GM21737 (cell line): ENCODE measurements at regions not wholly inside any gene's neighbourhood (a gene's known extent, or its start where the extent isn't known, plus 50 kb on each side); places are given as distances from the start of the nearest gene placed in this dataset.

Experiments used
- ATAC-seq: cut with Tn5 transposase; IDR thresholded peaks from one replicate; pipeline ENCODE4 v1.9.1; 2021; ENCODE audit warnings: mild to moderate bottlenecking, moderate library complexity; ENCODE audit not compliant: unreplicated experiment

GRCh38 chr4:53821179-53821851, 230.0 kb upstream of the LNX1 start:
- ATAC-seq, result no peak

GRCh38 chr4:53818104-53818503, 226.8 kb upstream of the LNX1 start:
- no peak for ATAC-seq

- no peak for ATAC-seq
Observed at GRCh38 chr4:53816561-53816960, 225.3 kb upstream of the LNX1 start.

- no peak for ATAC-seq
Observed at GRCh38 chr4:53815281-53815680, 224.0 kb upstream of the LNX1 start.

GRCh38 chr4:53813998-53814397, 222.7 kb upstream of the LNX1 start:
- ATAC-seq, result no peak

GRCh38 chr4:53810643-53811042, 219.4 kb upstream of the LNX1 start:
- ATAC-seq, result no peak

- ATAC-seq, result no peak
Observed at GRCh38 chr4:53809816-53810215, 218.5 kb upstream of the LNX1 start.

GRCh38 chr4:53805291-53805690, 214.0 kb upstream of the LNX1 start:
- no peak for ATAC-seq

GRCh38 chr4:53804719-53805118, 213.4 kb upstream of the LNX1 start:
- no peak for ATAC-seq

- no peak for ATAC-seq
Observed at GRCh38 chr4:53802500-53802899, 211.2 kb upstream of the LNX1 start.

- no peak for ATAC-seq
Observed at GRCh38 chr4:53801373-53801772, 210.1 kb upstream of the LNX1 start.

- ATAC-seq, result no peak
Observed at GRCh38 chr4:53800741-53801140, 209.5 kb upstream of the LNX1 start.

- no peak for ATAC-seq
Observed at GRCh38 chr4:53793096-53793495, 201.8 kb upstream of the LNX1 start.

GRCh38 chr4:53790286-53790685, 199.0 kb upstream of the LNX1 start:
- no peak for ATAC-seq

GRCh38 chr4:53788621-53789020, 197.3 kb upstream of the LNX1 start:
- no peak for ATAC-seq

GRCh38 chr4:53788011-53788410, 196.7 kb upstream of the LNX1 start:
- ATAC-seq, result no peak

- ATAC-seq, result no peak
Observed at GRCh38 chr4:53786632-53787031, 195.3 kb upstream of the LNX1 start.

- no peak for ATAC-seq
Observed at GRCh38 chr4:53785996-53786395, 194.7 kb upstream of the LNX1 start.

- ATAC-seq, result no peak
Observed at GRCh38 chr4:53784112-53784511, 192.8 kb upstream of the LNX1 start.

GRCh38 chr4:53783208-53783859, 192.0 kb upstream of the LNX1 start:
- ATAC-seq, result no peak

GRCh38 chr4:53782458-53782845, 191.2 kb upstream of the LNX1 start:
- no peak for ATAC-seq

GRCh38 chr4:53781629-53782457, 190.6 kb upstream of the LNX1 start:
- no peak for ATAC-seq
